ENCODE measurements at regions not wholly inside any gene's neighbourhood (a gene's known extent, or its start where the extent isn't known, plus 50 kb on each side); places are given as distances from the start of the nearest gene placed in this dataset.
"Not testable (repeated sequence)": the region's sequence is repeated elsewhere in the genome, so short reads cannot be mapped to it uniquely, and the experiment has no call there.

GRCh38 chr20:48131581-48131980 lies 346.3 kb upstream of the SULF2 start:
- TF ChIP-seq, protein P1, sequence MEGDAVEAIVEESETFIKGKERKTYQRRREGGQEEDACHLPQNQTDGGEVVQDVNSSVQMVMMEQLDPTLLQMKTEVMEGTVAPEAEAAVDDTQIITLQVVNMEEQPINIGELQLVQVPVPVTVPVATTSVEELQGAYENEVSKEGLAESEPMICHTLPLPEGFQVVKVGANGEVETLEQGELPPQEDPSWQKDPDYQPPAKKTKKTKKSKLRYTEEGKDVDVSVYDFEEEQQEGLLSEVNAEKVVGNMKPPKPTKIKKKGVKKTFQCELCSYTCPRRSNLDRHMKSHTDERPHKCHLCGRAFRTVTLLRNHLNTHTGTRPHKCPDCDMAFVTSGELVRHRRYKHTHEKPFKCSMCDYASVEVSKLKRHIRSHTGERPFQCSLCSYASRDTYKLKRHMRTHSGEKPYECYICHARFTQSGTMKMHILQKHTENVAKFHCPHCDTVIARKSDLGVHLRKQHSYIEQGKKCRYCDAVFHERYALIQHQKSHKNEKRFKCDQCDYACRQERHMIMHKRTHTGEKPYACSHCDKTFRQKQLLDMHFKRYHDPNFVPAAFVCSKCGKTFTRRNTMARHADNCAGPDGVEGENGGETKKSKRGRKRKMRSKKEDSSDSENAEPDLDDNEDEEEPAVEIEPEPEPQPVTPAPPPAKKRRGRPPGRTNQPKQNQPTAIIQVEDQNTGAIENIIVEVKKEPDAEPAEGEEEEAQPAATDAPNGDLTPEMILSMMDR (IDR thresholded peaks at IDR 0.05; ENCODE audit: insufficient read depth, low read depth, low read length): no peak
- ChIA-PET POLR2A (no interaction called here), CTCF (interaction anchor here (0.8 to 1.5 kb wide), 2 partner anchors 33 to 345 kb away, joined by 3 to 4 read pairs; no protein-coding TSS in a partner anchor)
- no peaks in the 10 kb centered on the region for H3K36me3 ChIP-seq (ENCODE audit: control insufficient read depth, insufficient read depth, low read length)
- DNase-seq (ENCODE audit: low read depth): no peak
- H3K4me3 ChIP-seq (ENCODE audit: low read depth, low read length): no peak overlapping the region
- H3K27me3 ChIP-seq (ENCODE audit: control insufficient read depth, insufficient read depth, low read length): peaks cover 2% of the 10 kb centered on the region; the same call in 1 of the 2 replicates

DNA sequence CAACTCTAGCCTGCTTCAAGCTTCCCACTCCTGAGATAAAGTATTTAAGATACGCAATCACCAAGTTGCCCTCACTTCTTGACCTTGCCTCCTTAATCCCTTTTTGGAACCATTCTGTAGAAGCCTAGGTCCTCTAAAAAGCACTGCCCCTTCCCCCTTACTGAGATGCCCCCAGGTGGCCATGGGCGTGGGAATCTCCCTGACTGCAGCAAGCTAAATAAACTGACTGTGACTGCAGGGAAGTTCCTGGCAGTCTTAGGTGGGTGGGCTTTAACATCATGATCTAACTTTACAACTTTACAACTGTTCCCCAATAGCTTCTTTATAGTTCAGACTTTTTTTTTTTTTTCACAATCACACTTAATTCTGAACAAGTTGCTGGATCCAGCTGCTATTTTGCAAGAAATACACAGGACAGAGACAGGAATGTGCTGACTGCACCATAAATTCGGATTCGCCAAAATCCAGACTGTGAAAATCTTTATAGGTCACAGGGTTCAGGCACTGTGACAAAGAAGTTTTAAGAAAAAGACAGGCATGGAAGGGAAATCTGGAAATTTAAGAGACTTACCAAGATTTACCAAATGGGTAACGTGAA lies 344.2 kb upstream of the SULF2 start:
- no peak overlapping the region for H3K4me3 ChIP-seq (ENCODE audit: low read depth, low read length)
- POLR2A ChIA-PET: interaction anchor here (0.6 kb wide), 1 partner anchor 111 kb away, joined by 3 read pairs; no protein-coding TSS in a partner anchor
- TF ChIP-seq, protein P1 (IDR thresholded peaks at IDR 0.05; ENCODE audit: insufficient read depth, low read depth, low read length): no peak
- CTCF ChIA-PET: interaction anchor here (0.6 to 1.2 kb wide), 2 partner anchors 343 to 776 kb away, joined by 3 to 4 read pairs; no protein-coding TSS in a partner anchor
- peaks cover 4% of the 10 kb centered on the region; the same call in 1 of the 2 replicates for H3K27me3 ChIP-seq (ENCODE audit: control insufficient read depth, insufficient read depth, low read length)
- no peak for DNase-seq (ENCODE audit: low read depth)
- H3K36me3 ChIP-seq (ENCODE audit: control insufficient read depth, insufficient read depth, low read length): no peaks in the 10 kb centered on the region

GRCh38 chr20:48128436-48128835 lies 343.2 kb upstream of the SULF2 start:
- Histone ChIP-seq H3K27me3 (ENCODE audit: control insufficient read depth, insufficient read depth, low read length) (peaks cover 4% of the 10 kb centered on the region; the same call in 1 of the 2 replicates), H3K4me3 (ENCODE audit: low read depth, low read length) (no peak overlapping the region), H3K36me3 (ENCODE audit: control insufficient read depth, insufficient read depth, low read length) (no peaks in the 10 kb centered on the region)
- CTCF ChIA-PET: no interaction called here
- DNase-seq (ENCODE audit: low read depth): no peak
- TF ChIP-seq, protein P1 (IDR thresholded peaks at IDR 0.05; ENCODE audit: insufficient read depth, low read depth, low read length): no peak
- POLR2A ChIA-PET: no interaction called here

DNA sequence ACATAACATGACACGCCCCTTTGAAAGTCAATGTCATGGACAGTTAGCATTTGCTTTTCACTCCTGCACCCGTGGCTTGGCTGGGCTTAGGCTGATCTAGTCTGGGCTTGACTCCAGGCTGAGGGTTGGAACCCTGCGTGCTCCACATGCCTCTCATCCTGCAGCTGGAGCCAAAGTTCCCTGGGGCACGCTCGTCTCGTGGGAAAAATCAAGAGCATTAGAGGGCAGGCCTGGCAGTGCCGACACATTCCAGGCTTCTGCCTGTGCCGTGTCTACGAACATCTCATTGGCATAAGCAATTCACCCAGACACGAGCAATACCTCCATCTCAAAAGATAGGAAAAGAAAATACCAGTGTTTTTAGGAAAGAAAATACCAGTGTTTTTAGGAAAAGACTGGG lies 342.7 kb upstream of the SULF2 start:
- H3K4me3 ChIP-seq (ENCODE audit: low read depth, low read length); H3K27me3 ChIP-seq (ENCODE audit: control insufficient read depth, insufficient read depth, low read length); H3K36me3 ChIP-seq (ENCODE audit: control insufficient read depth, insufficient read depth, low read length); POLR2A ChIA-PET; DNase-seq (ENCODE audit: low read depth); CTCF ChIA-PET: not testable (repeated sequence)

- H3K27me3 ChIP-seq (ENCODE audit: control insufficient read depth, insufficient read depth, low read length); H3K36me3 ChIP-seq (ENCODE audit: control insufficient read depth, insufficient read depth, low read length); H3K4me3 ChIP-seq (ENCODE audit: low read depth, low read length); DNase-seq (ENCODE audit: low read depth); POLR2A ChIA-PET; CTCF ChIA-PET: not testable (repeated sequence)
Measured at GRCh38 chr20:48127133-48127532, 341.9 kb upstream of the SULF2 start.

DNA sequence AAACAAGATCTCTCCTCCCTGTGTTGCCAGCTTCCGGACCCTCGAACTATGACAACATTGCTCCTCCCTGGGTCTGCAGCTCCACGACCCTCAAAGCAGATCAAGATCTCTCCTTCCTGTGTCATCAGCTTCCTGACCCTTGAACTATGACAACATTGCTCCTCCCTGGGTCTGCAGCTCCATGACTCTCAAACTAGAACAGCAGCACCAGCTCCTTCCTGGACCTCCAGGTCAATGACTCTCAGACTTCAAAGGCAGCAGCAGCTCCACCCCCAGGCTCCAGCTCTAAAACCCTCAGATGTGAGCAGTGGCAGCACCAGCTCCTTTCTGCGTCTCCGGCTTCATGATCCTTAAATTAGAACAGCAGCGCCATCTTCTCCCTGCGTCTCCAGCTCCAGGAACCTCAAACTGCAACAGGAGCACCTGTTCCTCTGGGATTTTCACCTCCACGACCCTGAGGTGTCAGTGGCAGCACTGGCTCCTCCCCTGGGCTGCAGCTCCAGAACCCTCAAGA lies 341.0 kb upstream of the SULF2 start:
- TF ChIP-seq, protein P1 (IDR thresholded peaks at IDR 0.05; ENCODE audit: insufficient read depth, low read depth, low read length): no peak
- no peak overlapping the region for H3K4me3 ChIP-seq (ENCODE audit: low read depth, low read length)
- H3K27me3 ChIP-seq (ENCODE audit: control insufficient read depth, insufficient read depth, low read length): peaks cover 4% of the 10 kb centered on the region; the same call in 1 of the 2 replicates
- ChIA-PET POLR2A (no interaction called here), CTCF (interaction anchor here (0.7 kb wide), 1 partner anchor 74 kb away, joined by 4 read pairs; no protein-coding TSS in a partner anchor)
- no peak for DNase-seq (ENCODE audit: low read depth)
- H3K36me3 ChIP-seq (ENCODE audit: control insufficient read depth, insufficient read depth, low read length): no peaks in the 10 kb centered on the region
